ENCODE measurements at regions not wholly inside any gene's neighbourhood (a gene's known extent, or its start where the extent isn't known, plus 50 kb on each side); places are given as distances from the start of the nearest gene placed in this dataset.
A peak's percentile ranks its signal among the peaks of the same experiment; 100 is the strongest.

DNA sequence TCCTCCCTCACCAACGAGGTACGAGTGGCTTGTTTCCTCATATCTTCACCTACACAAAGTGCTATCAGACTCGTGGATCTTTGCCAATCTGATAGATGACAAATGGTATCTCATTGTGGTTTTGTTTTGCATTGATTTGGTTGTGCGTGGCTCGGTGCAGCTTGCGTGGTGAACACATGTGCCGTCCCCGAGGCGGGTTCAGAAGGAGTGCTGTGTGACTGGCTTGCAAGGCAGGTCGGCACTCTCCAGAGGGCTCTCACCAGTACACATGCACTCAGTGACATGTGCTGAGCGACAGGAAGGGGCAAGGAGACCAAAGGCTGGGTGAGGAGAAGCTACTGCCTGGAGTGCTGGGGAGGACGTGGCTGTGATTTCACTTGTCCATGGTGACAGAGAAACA, 95.3 kb upstream of the PITX1 start:
- ChIA-PET POLR2A (no interaction called here), CTCF (interaction anchor here (0.6 to 1.2 kb wide), 3 partner anchors 8 to 147 kb away, joined by 3 read pairs; no protein-coding TSS in a partner anchor)
- Histone ChIP-seq H4K20me1 (ENCODE audit: insufficient read depth) (no peaks in the 10 kb centered on the region), H3K36me3 (replicated peaks in 1 of 2; ENCODE audit: control insufficient read depth in 1 of 2, insufficient read depth in 2 of 2, low read length in 1 of 2) (no peaks in the 10 kb centered on the region), H3K4me3 (ENCODE audit: low read depth in 2 of 2, low read length in 1 of 2) (no peak overlapping the region), H3F3A (replicated peaks; ENCODE audit: insufficient read depth) (no peaks in the 10 kb centered on the region), H3K27ac (ENCODE audit: low read depth in 2 of 2, low read length in 1 of 2) (no peak overlapping the region), H3K4me1 (ENCODE audit: control insufficient read depth in 1 of 2, insufficient read depth in 2 of 2, low read depth in 1 of 2, low read length in 1 of 2) (peaks cover 0 to 35% of the 10 kb centered on the region in 2 experiments; a peak in 2 of 4 replicates), H3K9me2 (no peaks in the 10 kb centered on the region), H3K9ac (no peak overlapping the region), H3K79me2 (ENCODE audit: insufficient read depth) (no peaks in the 10 kb centered on the region), H3K4me2 (no peak overlapping the region), H3K27me3 (ENCODE audit: insufficient read depth) (peaks cover 20% of the 10 kb centered on the region; the same call in 1 of the 2 replicates), H3K9me3 (no peaks in the 10 kb centered on the region), H2AFZ (ENCODE audit: low read depth) (no peak overlapping the region)
- 66% methylated on average over 11 of the region's 12 CpGs for WGBS (ENCODE audit: low lambda C conversion rate)
- peak; percentile 39 for DNase-seq
- TF ChIP-seq SMC3 (IDR thresholded peaks at IDR 0.05; ENCODE audit: low read depth, low read length) (no peak), MXI1 (IDR thresholded peaks at IDR 0.05; ENCODE audit: low read depth, low read length) (peak; percentile 24; the same call in 1 of the 2 replicates)

DNA sequence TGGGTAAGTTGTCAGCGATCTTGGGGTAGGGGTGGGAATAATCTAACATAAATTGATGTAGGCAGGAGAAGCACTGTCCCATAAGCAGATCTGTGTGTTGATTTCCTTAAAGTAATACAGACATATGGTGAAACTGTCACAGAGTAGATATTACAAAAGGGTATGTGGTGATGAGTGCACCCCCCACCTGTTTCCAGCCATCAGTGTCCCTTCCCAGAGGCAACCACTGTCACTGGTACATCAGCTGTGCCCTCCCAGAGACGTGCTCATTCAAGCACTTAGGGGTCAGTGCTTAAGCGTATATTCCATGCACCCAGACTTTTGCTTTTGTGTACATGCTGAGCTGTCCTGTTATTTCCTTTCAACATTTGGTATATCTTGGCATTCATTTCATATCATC, 94.3 kb upstream of the PITX1 start:
- WGBS (ENCODE audit: low lambda C conversion rate), result 73% methylated on average over 3 of the region's 3 CpGs
- H3K27ac ChIP-seq (ENCODE audit: low read depth in 2 of 2, low read length in 1 of 2), result no peak overlapping the region
- ChIA-PET CTCF (interaction anchor here (1.0 to 1.2 kb wide), 2 partner anchors 11 to 49 kb away, joined by 3 read pairs; no protein-coding TSS in a partner anchor), POLR2A (no interaction called here)
- no peak overlapping the region for H2AFZ ChIP-seq (ENCODE audit: low read depth)
- H3K27me3 ChIP-seq (ENCODE audit: insufficient read depth), result peaks cover 20% of the 10 kb centered on the region; the same call in 1 of the 2 replicates
- no peaks in the 10 kb centered on the region for H3K79me2 ChIP-seq (ENCODE audit: insufficient read depth)
- TF ChIP-seq, protein P1, sequence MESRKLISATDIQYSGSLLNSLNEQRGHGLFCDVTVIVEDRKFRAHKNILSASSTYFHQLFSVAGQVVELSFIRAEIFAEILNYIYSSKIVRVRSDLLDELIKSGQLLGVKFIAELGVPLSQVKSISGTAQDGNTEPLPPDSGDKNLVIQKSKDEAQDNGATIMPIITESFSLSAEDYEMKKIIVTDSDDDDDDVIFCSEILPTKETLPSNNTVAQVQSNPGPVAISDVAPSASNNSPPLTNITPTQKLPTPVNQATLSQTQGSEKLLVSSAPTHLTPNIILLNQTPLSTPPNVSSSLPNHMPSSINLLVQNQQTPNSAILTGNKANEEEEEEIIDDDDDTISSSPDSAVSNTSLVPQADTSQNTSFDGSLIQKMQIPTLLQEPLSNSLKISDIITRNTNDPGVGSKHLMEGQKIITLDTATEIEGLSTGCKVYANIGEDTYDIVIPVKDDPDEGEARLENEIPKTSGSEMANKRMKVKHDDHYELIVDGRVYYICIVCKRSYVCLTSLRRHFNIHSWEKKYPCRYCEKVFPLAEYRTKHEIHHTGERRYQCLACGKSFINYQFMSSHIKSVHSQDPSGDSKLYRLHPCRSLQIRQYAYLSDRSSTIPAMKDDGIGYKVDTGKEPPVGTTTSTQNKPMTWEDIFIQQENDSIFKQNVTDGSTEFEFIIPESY (IDR thresholded peaks at IDR 0.05; ENCODE audit: borderline replicate concordance, low read depth), result no peak
- TF ChIP-seq FOXJ3 (CRISPR knock-in tag; IDR thresholded peaks at IDR 0.05) (no peak), GABPA (IDR thresholded peaks at IDR 0.05; ENCODE audit: low read depth) (no peak), GATA2 (CRISPR knock-in tag; IDR thresholded peaks at IDR 0.05) (no peak), ELF1 (IDR thresholded peaks at IDR 0.05) (no peak), MEF2A (IDR thresholded peaks at IDR 0.05; ENCODE audit: borderline replicate concordance, low read depth) (no peak), NFIC (IDR thresholded peaks at IDR 0.05; ENCODE audit: borderline replicate concordance) (no peak), TCF12 (IDR thresholded peaks at IDR 0.05) (no peak), NRF1 (IDR thresholded peaks at IDR 0.05; ENCODE audit: low read depth, low read length) (no peak), RCOR1 (IDR thresholded peaks at IDR 0.05; ENCODE audit: low read length) (no peak), RFX5 (IDR thresholded peaks at IDR 0.05; ENCODE audit: low read length) (no peak)
- TF ChIP-seq, protein P2, sequence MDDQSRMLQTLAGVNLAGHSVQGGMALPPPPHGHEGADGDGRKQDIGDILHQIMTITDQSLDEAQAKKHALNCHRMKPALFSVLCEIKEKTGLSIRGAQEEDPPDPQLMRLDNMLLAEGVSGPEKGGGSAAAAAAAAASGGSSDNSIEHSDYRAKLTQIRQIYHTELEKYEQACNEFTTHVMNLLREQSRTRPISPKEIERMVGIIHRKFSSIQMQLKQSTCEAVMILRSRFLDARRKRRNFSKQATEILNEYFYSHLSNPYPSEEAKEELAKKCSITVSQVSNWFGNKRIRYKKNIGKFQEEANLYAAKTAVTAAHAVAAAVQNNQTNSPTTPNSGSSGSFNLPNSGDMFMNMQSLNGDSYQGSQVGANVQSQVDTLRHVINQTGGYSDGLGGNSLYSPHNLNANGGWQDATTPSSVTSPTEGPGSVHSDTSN (IDR thresholded peaks at IDR 0.05), result no peak
- TF ChIP-seq, protein P3, sequence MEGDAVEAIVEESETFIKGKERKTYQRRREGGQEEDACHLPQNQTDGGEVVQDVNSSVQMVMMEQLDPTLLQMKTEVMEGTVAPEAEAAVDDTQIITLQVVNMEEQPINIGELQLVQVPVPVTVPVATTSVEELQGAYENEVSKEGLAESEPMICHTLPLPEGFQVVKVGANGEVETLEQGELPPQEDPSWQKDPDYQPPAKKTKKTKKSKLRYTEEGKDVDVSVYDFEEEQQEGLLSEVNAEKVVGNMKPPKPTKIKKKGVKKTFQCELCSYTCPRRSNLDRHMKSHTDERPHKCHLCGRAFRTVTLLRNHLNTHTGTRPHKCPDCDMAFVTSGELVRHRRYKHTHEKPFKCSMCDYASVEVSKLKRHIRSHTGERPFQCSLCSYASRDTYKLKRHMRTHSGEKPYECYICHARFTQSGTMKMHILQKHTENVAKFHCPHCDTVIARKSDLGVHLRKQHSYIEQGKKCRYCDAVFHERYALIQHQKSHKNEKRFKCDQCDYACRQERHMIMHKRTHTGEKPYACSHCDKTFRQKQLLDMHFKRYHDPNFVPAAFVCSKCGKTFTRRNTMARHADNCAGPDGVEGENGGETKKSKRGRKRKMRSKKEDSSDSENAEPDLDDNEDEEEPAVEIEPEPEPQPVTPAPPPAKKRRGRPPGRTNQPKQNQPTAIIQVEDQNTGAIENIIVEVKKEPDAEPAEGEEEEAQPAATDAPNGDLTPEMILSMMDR (IDR thresholded peaks at IDR 0.05), result no peak
- TF ChIP-seq, protein P4, sequence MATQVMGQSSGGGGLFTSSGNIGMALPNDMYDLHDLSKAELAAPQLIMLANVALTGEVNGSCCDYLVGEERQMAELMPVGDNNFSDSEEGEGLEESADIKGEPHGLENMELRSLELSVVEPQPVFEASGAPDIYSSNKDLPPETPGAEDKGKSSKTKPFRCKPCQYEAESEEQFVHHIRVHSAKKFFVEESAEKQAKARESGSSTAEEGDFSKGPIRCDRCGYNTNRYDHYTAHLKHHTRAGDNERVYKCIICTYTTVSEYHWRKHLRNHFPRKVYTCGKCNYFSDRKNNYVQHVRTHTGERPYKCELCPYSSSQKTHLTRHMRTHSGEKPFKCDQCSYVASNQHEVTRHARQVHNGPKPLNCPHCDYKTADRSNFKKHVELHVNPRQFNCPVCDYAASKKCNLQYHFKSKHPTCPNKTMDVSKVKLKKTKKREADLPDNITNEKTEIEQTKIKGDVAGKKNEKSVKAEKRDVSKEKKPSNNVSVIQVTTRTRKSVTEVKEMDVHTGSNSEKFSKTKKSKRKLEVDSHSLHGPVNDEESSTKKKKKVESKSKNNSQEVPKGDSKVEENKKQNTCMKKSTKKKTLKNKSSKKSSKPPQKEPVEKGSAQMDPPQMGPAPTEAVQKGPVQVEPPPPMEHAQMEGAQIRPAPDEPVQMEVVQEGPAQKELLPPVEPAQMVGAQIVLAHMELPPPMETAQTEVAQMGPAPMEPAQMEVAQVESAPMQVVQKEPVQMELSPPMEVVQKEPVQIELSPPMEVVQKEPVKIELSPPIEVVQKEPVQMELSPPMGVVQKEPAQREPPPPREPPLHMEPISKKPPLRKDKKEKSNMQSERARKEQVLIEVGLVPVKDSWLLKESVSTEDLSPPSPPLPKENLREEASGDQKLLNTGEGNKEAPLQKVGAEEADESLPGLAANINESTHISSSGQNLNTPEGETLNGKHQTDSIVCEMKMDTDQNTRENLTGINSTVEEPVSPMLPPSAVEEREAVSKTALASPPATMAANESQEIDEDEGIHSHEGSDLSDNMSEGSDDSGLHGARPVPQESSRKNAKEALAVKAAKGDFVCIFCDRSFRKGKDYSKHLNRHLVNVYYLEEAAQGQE (IDR thresholded peaks at IDR 0.05; ENCODE audit: low read depth, low read length), result no peak
- H3K4me2 ChIP-seq, result no peak overlapping the region
- no peak overlapping the region for H3K9ac ChIP-seq
- H3K9me3 ChIP-seq, result no peaks in the 10 kb centered on the region
- H3K36me3 ChIP-seq (replicated peaks in 1 of 2; ENCODE audit: control insufficient read depth in 1 of 2, insufficient read depth in 2 of 2, low read length in 1 of 2), result no peaks in the 10 kb centered on the region
- no peaks in the 10 kb centered on the region for H3K9me2 ChIP-seq
- DNase-seq, result no peak
- no peaks in the 10 kb centered on the region for H3F3A ChIP-seq (replicated peaks; ENCODE audit: insufficient read depth)
- H3K4me1 ChIP-seq (ENCODE audit: control insufficient read depth in 1 of 2, insufficient read depth in 2 of 2, low read depth in 1 of 2, low read length in 1 of 2), result peaks cover 0 to 43% of the 10 kb centered on the region in 2 experiments; a peak in 2 of 4 replicates
- no peaks in the 10 kb centered on the region for H4K20me1 ChIP-seq (ENCODE audit: insufficient read depth)
- no peak overlapping the region for H3K4me3 ChIP-seq (ENCODE audit: low read depth in 2 of 2, low read length in 1 of 2)
